ENCODE measurements at regions not wholly inside any gene's neighbourhood (a gene's known extent, or its start where the extent isn't known, plus 50 kb on each side); places are given as distances from the start of the nearest gene placed in this dataset.

GRCh38 chr21:31529406-31529805 is 130.1 kb upstream of the SOD1 start:
- H3K9me3 ChIP-seq = no peaks in the 10 kb centered on the region
- H3K4me3 ChIP-seq = no peak overlapping the region
- H3K36me3 ChIP-seq = no peaks in the 10 kb centered on the region
- H3K4me1 ChIP-seq = no peaks in the 10 kb centered on the region
- H3K27ac ChIP-seq = no peak overlapping the region
- H3K27me3 ChIP-seq (ENCODE audit: low read depth) = no peaks in the 10 kb centered on the region
- ATAC-seq (no peak), DNase-seq (no peak)
- intact Hi-C loops (cut with DNase I) = no loop called here
- TF ChIP-seq CTCF (IDR thresholded peaks at IDR 0.05) = no peak

GRCh38 chr21:31526040-31526439 is 133.5 kb upstream of the SOD1 start:
- no peak for DNase-seq
- Histone ChIP-seq H3K4me3 (no peak overlapping the region), H3K27ac (no peak overlapping the region), H3K9me3 (no peaks in the 10 kb centered on the region), H3K4me1 (no peaks in the 10 kb centered on the region), H3K27me3 (ENCODE audit: low read depth) (no peaks in the 10 kb centered on the region), H3K36me3 (no peaks in the 10 kb centered on the region)
- intact Hi-C loops (cut with DNase I) = no loop called here
- TF ChIP-seq CTCF (IDR thresholded peaks at IDR 0.05) = no peak
- no peak for ATAC-seq

- Histone ChIP-seq H3K27me3 (ENCODE audit: low read depth) (no peaks in the 10 kb centered on the region), H3K9me3 (no peaks in the 10 kb centered on the region), H3K4me3 (no peak overlapping the region), H3K4me1 (no peaks in the 10 kb centered on the region), H3K36me3 (no peaks in the 10 kb centered on the region), H3K27ac (no peak overlapping the region)
- no peak for TF ChIP-seq CTCF (IDR thresholded peaks at IDR 0.05)
- no peak for ATAC-seq
- intact Hi-C loops (cut with DNase I) = no loop called here
- no peak for DNase-seq
Measured at GRCh38 chr21:31524140-31524539, 135.4 kb upstream of the SOD1 start.

- DNase-seq (no peak), ATAC-seq (no peak)
- no peak for TF ChIP-seq CTCF (IDR thresholded peaks at IDR 0.05)
- Histone ChIP-seq H3K36me3 (no peaks in the 10 kb centered on the region), H3K27ac (no peak overlapping the region), H3K4me1 (no peaks in the 10 kb centered on the region), H3K27me3 (ENCODE audit: low read depth) (no peaks in the 10 kb centered on the region), H3K4me3 (no peak overlapping the region), H3K9me3 (no peaks in the 10 kb centered on the region)
- intact Hi-C loops (cut with DNase I) = no loop called here
Measured at GRCh38 chr21:31521515-31521914, 138.0 kb upstream of the SOD1 start.

- Histone ChIP-seq H3K4me1 (no peaks in the 10 kb centered on the region), H3K9me3 (no peaks in the 10 kb centered on the region), H3K27me3 (ENCODE audit: low read depth) (no peaks in the 10 kb centered on the region), H3K27ac (no peak overlapping the region), H3K4me3 (no peak overlapping the region), H3K36me3 (no peaks in the 10 kb centered on the region)
- no peak for TF ChIP-seq CTCF (IDR thresholded peaks at IDR 0.05)
- intact Hi-C loops (cut with DNase I) = no loop called here
- ATAC-seq (no peak), DNase-seq (no peak)
Measured at GRCh38 chr21:31520561-31521098, 138.9 kb upstream of the SOD1 start.

- no peak for TF ChIP-seq CTCF (IDR thresholded peaks at IDR 0.05)
- intact Hi-C loops (cut with DNase I) = no loop called here
- ATAC-seq (no peak), DNase-seq (no peak)
- Histone ChIP-seq H3K27me3 (ENCODE audit: low read depth) (no peaks in the 10 kb centered on the region), H3K9me3 (no peaks in the 10 kb centered on the region), H3K27ac (no peak overlapping the region), H3K4me3 (no peak overlapping the region), H3K4me1 (no peaks in the 10 kb centered on the region), H3K36me3 (no peaks in the 10 kb centered on the region)
Measured at GRCh38 chr21:31518580-31518979, 140.9 kb upstream of the SOD1 start.
